Endothelial cell of umbilical vein (primary cell): ENCODE measurements at regions not wholly inside any gene's neighbourhood (a gene's known extent, or its start where the extent isn't known, plus 50 kb on each side); places are given as distances from the start of the nearest gene placed in this dataset.

Experiments used
- BruUV-seq: library from RNA; stranded (reverse); fragments of 400-500 nt; replicated peaks from 2 replicates; lab custom pipeline; 2021; lab: Mats Ljungman, UMichigan
- CTCF ChIA-PET: fragments of 300-600, 350-600 bp; sonication (Branson Sonifier 250); formaldehyde crosslinking; loops from one replicate; lab custom pipeline; 2021; ENCODE audit warnings: antibody characterized with exemption, inconsistent platforms; lab: Charles Lee
- POLR2A ChIA-PET: fragments of 300-600, 350-600 bp; sonication (Branson Sonifier 250); formaldehyde crosslinking; loops from one replicate; lab custom pipeline; 2021; ENCODE audit warnings: antibody characterized with exemption, inconsistent platforms; lab: Charles Lee
- DNase-seq: peaks from one replicate; pipeline ENCODE4 v3.0.0-alpha.2; 2011; ENCODE audit warnings: low read depth, low spot score
- FAIRE-seq: peaks from 2 replicates; lab custom pipeline; 2011; peaks lifted over from hg19 to GRCh38; lab: Jason Lieb, UNC
- H2AFZ ChIP-seq: 2 replicates; pipeline ENCODE4 v1.6.0; 2012; ENCODE audit warnings: low read depth, low read length, control low read depth, inconsistent platforms
- H3K27ac ChIP-seq: 2 replicates; pipeline ENCODE4 v1.5.1; 2011; ENCODE audit warnings: low read depth, mild to moderate bottlenecking, control low read depth, low read length, moderate library complexity; ENCODE audit not compliant: insufficient read depth
- H3K27me3 ChIP-seq, 2 experiments: 2 replicates each; pipeline versions ENCODE4 v1.6.0 to v1.6.1; 2011; ENCODE audit warnings: low read length in 2 of 2, mixed read lengths in 1 of 2; ENCODE audit not compliant: control insufficient read depth in 2 of 2, insufficient read depth in 2 of 2
- H3K36me3 ChIP-seq, 2 experiments: 2 replicates in 1 of 2; 3 replicates in 1 of 2; pipeline ENCODE4 v1.5.1; 2011; ENCODE audit warnings: low read length in 2 of 2, mild to moderate bottlenecking in 1 of 2, moderate library complexity in 1 of 2; ENCODE audit not compliant: control insufficient read depth in 2 of 2, insufficient read depth in 2 of 2; ENCODE audit errors: extremely low read depth in 1 of 2
- H3K4me1 ChIP-seq: 3 replicates; pipeline ENCODE4 v1.5.1; 2011; ENCODE audit warnings: mild to moderate bottlenecking, low read length; ENCODE audit not compliant: control insufficient read depth, insufficient read depth; ENCODE audit errors: extremely low read depth
- H3K4me2 ChIP-seq: 2 replicates; pipeline ENCODE4 v1.6.1; 2011; ENCODE audit warnings: low read length, control low read depth, mixed read lengths; ENCODE audit not compliant: insufficient read depth
- H3K4me3 ChIP-seq, 3 experiments: fragments of 200-600 bp in 1 of 3; sonication (generic), shearing (Covaris generic) in 1 of 3; replicated peaks in 1 of 3; 2 replicates each; pipeline ENCODE4 v1.5.1; 2011 to 2016; ENCODE audit warnings: control low read depth in 3 of 3, low read length in 3 of 3, mild to moderate bottlenecking in 2 of 3, inconsistent platforms in 1 of 3, low read depth in 1 of 3, moderate library complexity in 1 of 3; ENCODE audit not compliant: insufficient read depth in 1 of 3
- H3K79me2 ChIP-seq: 2 replicates; pipeline ENCODE4 v1.6.0; 2012; ENCODE audit warnings: low read length, inconsistent platforms; ENCODE audit not compliant: control insufficient read depth, insufficient read depth
- H3K9ac ChIP-seq: replicated peaks from 2 replicates; pipeline ENCODE3; 2011; ENCODE audit warnings: low read length, control low read depth; ENCODE audit not compliant: insufficient read depth; ENCODE audit errors: extremely low read depth
- H3K9me1 ChIP-seq: replicated peaks from 3 replicates; pipeline ENCODE4 v1.6.0; 2011; ENCODE audit warnings: mild to moderate bottlenecking, low read length; ENCODE audit not compliant: control insufficient read depth, insufficient read depth; ENCODE audit errors: extremely low read depth
- H3K9me3 ChIP-seq: replicated peaks from 2 replicates; pipeline ENCODE4 v1.5.1; 2012; ENCODE audit warnings: low read length, inconsistent platforms; ENCODE audit not compliant: control insufficient read depth, insufficient read depth
- H4K20me1 ChIP-seq: replicated peaks from 2 replicates; pipeline ENCODE3; 2011; ENCODE audit warnings: mild to moderate bottlenecking, low read length; ENCODE audit not compliant: control insufficient read depth, insufficient read depth; ENCODE audit errors: extremely low read depth
- CTCF ChIP-seq, 2 donors: IDR thresholded peaks; 1 replicate in 1 of 2; 2 replicates in 1 of 2; pipeline ENCODE4 v1.5.1; 2011; ENCODE audit warnings: low read length in 2 of 2, mild to moderate bottlenecking in 2 of 2, moderate library complexity in 2 of 2, control low read depth in 1 of 2, inconsistent platforms in 1 of 2, low read depth in 1 of 2; ENCODE audit not compliant: insufficient read depth in 1 of 2; ENCODE audit errors: extremely low read depth in 1 of 2
- EZH2 ChIP-seq: IDR thresholded peaks from 2 replicates; pipeline ENCODE4 v1.6.1; 2012; ENCODE audit warnings: borderline replicate concordance, low read depth, mild to moderate bottlenecking, moderate library complexity, low read length, inconsistent platforms; ENCODE audit not compliant: severe bottlenecking
- FOS ChIP-seq: IDR thresholded peaks from 2 replicates; pipeline ENCODE4 v1.6.1; 2011; ENCODE audit warnings: mild to moderate bottlenecking, low read length, moderate library complexity, borderline replicate concordance; ENCODE audit not compliant: insufficient read depth
- GATA2 ChIP-seq: IDR thresholded peaks from 2 replicates; pipeline ENCODE4 v1.7.0; 2011; ENCODE audit warnings: low read depth, mild to moderate bottlenecking, moderate library complexity, mixed read lengths, low read length; ENCODE audit not compliant: insufficient read length, insufficient read depth
- JUN ChIP-seq: IDR thresholded peaks from 2 replicates; pipeline ENCODE4 v1.6.1; 2011; ENCODE audit warnings: borderline replicate concordance, low read depth; ENCODE audit not compliant: insufficient read length, insufficient read depth
- MYC ChIP-seq: IDR thresholded peaks from one replicate; pipeline ENCODE4 v1.6.1; 2011; ENCODE audit warnings: mild to moderate bottlenecking, low read depth, low read length
- POLR2A ChIP-seq: IDR thresholded peaks from 2 replicates; pipeline ENCODE4 v1.6.1; 2012; ENCODE audit warnings: low read depth, mild to moderate bottlenecking, control low read depth, low read length
- POLR2AphosphoS5 ChIP-seq: IDR thresholded peaks from 2 replicates; pipeline ENCODE4 v1.6.1; 2012; ENCODE audit warnings: low read depth, mild to moderate bottlenecking, control low read depth, low read length, moderate library complexity; ENCODE audit not compliant: insufficient read depth
- dilution Hi-C: fragments of 300-500 bp; cut with MboI; formaldehyde crosslinking; loops from one replicate; pipeline ENCODE4 v1.15.0; 2019; ENCODE audit warnings: low sequenced_read_pairs; ENCODE audit not compliant: extremely low pct_ligation_motif_present
- intact Hi-C: fragments of 100-400 bp; cut with micrococcal nuclease; formaldehyde crosslinking; loops from one replicate; pipeline ENCODE4 v1.10.0; 2022
- TF ChIP-seq, protein P1 (sequence below): IDR thresholded peaks from 2 replicates; pipeline ENCODE4 v1.6.1; 2011; ENCODE audit not compliant: insufficient read depth, insufficient read length

- no peaks in the 10 kb centered on the region for H3K27me3 ChIP-seq
- intact Hi-C loops (no loop called here), dilution Hi-C loops (no loop called here)
- no peaks in the 10 kb centered on the region for H4K20me1 ChIP-seq
- FAIRE-seq (no peak), DNase-seq (no peak)
- H3K4me3 ChIP-seq: no peak overlapping the region
- H3K9ac ChIP-seq: no peak overlapping the region
- no peaks in the 10 kb centered on the region for H3K79me2 ChIP-seq
- POLR2A ChIA-PET: no interaction called here
- CTCF ChIA-PET: no interaction called here
- TF ChIP-seq POLR2AphosphoS5 (no peak), POLR2A (no peak), CTCF (IDR thresholded peaks at IDR 0.05; ENCODE audit: extremely low read depth in 1 of 2, insufficient read depth in 1 of 2, low read depth in 1 of 2, low read length in 2 of 2) (no peak), GATA2 (no peak), JUN (no peak), MYC (no peak), FOS (no peak), EZH2 (no peak)
- TF ChIP-seq, protein P1, sequence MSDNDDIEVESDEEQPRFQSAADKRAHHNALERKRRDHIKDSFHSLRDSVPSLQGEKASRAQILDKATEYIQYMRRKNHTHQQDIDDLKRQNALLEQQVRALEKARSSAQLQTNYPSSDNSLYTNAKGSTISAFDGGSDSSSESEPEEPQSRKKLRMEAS: no peak
- H3K9me3 ChIP-seq: no peaks in the 10 kb centered on the region
- BruUV-seq: no TSS peak
- H3K4me1 ChIP-seq: no peaks in the 10 kb centered on the region
- no peaks in the 10 kb centered on the region for H3K9me1 ChIP-seq
- no peak overlapping the region for H2AFZ ChIP-seq
- no peaks in the 10 kb centered on the region for H3K36me3 ChIP-seq
- no peak overlapping the region for H3K4me2 ChIP-seq
- no peak overlapping the region for H3K27ac ChIP-seq
These were observed 160.1 kb upstream of the CSF3R start for GRCh38 chr1:36642802-36643201.
